ENCODE measurements at regions not wholly inside any gene's neighbourhood (a gene's known extent, or its start where the extent isn't known, plus 50 kb on each side); places are given as distances from the start of the nearest gene placed in this dataset.
"Not testable (repeated sequence)": the region's sequence is repeated elsewhere in the genome, so short reads cannot be mapped to it uniquely, and the experiment has no call there.

- TF ChIP-seq CTCF (conservative IDR thresholded peaks at IDR 0.05): no peak
- H3K4me1 Mint-ChIP-seq (ENCODE audit: unreplicated experiment): no peaks in the 10 kb centered on the region
- H3K9me3 Mint-ChIP-seq: no peaks in the 10 kb centered on the region
- H3K36me3 Mint-ChIP-seq: no peaks in the 10 kb centered on the region
- no peak overlapping the region for H3K27ac Mint-ChIP-seq
- peaks cover 15% of the 10 kb centered on the region for H3K27me3 Mint-ChIP-seq
- H3K4me3 Mint-ChIP-seq: no peak overlapping the region
- no peak for DNase-seq (ENCODE audit: extremely low spot score, unreplicated experiment)
These were observed 75.1 kb upstream of the SRRM3 start for GRCh38 chr7:76126632-76127031.

GRCh38 chr7:76129366-76129765 is 72.3 kb upstream of the SRRM3 start:
- Mint-ChIP-seq H3K4me1 (ENCODE audit: unreplicated experiment) (no peaks in the 10 kb centered on the region), H3K9me3 (no peaks in the 10 kb centered on the region), H3K4me3 (no peak overlapping the region), H3K27me3 (peaks cover 36% of the 10 kb centered on the region), H3K36me3 (no peaks in the 10 kb centered on the region), H3K27ac (no peak overlapping the region)
- no peak for TF ChIP-seq CTCF (conservative IDR thresholded peaks at IDR 0.05)
- DNase-seq (ENCODE audit: extremely low spot score, unreplicated experiment): no peak

GRCh38 chr7:76129836-76130235 is 71.9 kb upstream of the SRRM3 start:
- no peak for DNase-seq (ENCODE audit: extremely low spot score, unreplicated experiment)
- Mint-ChIP-seq H3K4me3 (no peak overlapping the region), H3K36me3 (no peaks in the 10 kb centered on the region), H3K27me3 (peaks cover 38% of the 10 kb centered on the region), H3K27ac (no peak overlapping the region), H3K9me3 (no peaks in the 10 kb centered on the region), H3K4me1 (ENCODE audit: unreplicated experiment) (no peaks in the 10 kb centered on the region)
- TF ChIP-seq CTCF (conservative IDR thresholded peaks at IDR 0.05): no peak

- not testable (repeated sequence) for DNase-seq (ENCODE audit: extremely low spot score, unreplicated experiment); H3K27ac Mint-ChIP-seq; H3K4me3 Mint-ChIP-seq; H3K4me1 Mint-ChIP-seq (ENCODE audit: unreplicated experiment); H3K9me3 Mint-ChIP-seq; H3K36me3 Mint-ChIP-seq
- peak; percentile 49 for TF ChIP-seq CTCF (conservative IDR thresholded peaks at IDR 0.05)
- H3K27me3 Mint-ChIP-seq: peaks cover 46% of the 10 kb centered on the region
These were observed 71.0 kb upstream of the SRRM3 start for GRCh38 chr7:76130661-76131060.

- not testable (repeated sequence) for H3K9me3 Mint-ChIP-seq; H3K27ac Mint-ChIP-seq; DNase-seq (ENCODE audit: extremely low spot score, unreplicated experiment); H3K36me3 Mint-ChIP-seq; H3K4me3 Mint-ChIP-seq; H3K4me1 Mint-ChIP-seq (ENCODE audit: unreplicated experiment)
- peaks cover 54% of the 10 kb centered on the region for H3K27me3 Mint-ChIP-seq
These were observed 69.8 kb upstream of the SRRM3 start for GRCh38 chr7:76131887-76132286.

- no peak for DNase-seq (ENCODE audit: extremely low spot score, unreplicated experiment)
- H3K4me1 Mint-ChIP-seq (ENCODE audit: unreplicated experiment): no peaks in the 10 kb centered on the region
- H3K27me3 Mint-ChIP-seq: peaks cover 61% of the 10 kb centered on the region
- TF ChIP-seq CTCF (conservative IDR thresholded peaks at IDR 0.05): no peak
- no peak overlapping the region for H3K27ac Mint-ChIP-seq
- no peak overlapping the region for H3K4me3 Mint-ChIP-seq
- H3K36me3 Mint-ChIP-seq: no peaks in the 10 kb centered on the region
- no peaks in the 10 kb centered on the region for H3K9me3 Mint-ChIP-seq
These were observed 68.4 kb upstream of the SRRM3 start for GRCh38 chr7:76133164-76133775.

All from type B pancreatic cell (in vitro differentiated cells).